ENCODE measurements at regions not wholly inside any gene's neighbourhood (a gene's known extent, or its start where the extent isn't known, plus 50 kb on each side); places are given as distances from the start of the nearest gene placed in this dataset.

GRCh38 chr16:86632206-86632605 lies 53.9 kb downstream of the FOXL1 start:
- no peak for DNase-seq (ENCODE audit: low read depth in 2 of 2)

- no peak for DNase-seq (ENCODE audit: low read depth in 2 of 2)
Measured at GRCh38 chr16:86632944-86633343, 54.6 kb downstream of the FOXL1 start.

DNA sequence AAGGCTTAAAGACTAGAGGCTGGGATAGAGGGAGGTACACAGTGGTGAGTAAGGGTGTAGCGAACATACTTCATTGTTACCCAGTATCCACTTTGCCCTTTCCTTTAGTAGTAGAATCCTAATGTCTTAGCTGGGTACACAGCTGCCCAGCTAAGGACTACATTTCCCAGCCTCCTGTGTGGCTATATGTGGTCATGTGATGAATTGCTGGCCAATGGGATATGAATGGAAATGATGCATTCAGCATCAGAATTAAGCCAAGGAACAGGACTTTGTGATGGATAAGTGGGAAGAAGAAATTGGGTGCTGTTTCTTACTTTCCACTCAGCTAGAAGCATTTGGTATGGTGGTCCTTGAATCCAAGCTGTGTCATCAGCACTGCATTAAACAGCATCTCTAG lies 55.9 kb downstream of the FOXL1 start:
- DNase-seq (ENCODE audit: low read depth in 2 of 2) = no peak

DNA sequence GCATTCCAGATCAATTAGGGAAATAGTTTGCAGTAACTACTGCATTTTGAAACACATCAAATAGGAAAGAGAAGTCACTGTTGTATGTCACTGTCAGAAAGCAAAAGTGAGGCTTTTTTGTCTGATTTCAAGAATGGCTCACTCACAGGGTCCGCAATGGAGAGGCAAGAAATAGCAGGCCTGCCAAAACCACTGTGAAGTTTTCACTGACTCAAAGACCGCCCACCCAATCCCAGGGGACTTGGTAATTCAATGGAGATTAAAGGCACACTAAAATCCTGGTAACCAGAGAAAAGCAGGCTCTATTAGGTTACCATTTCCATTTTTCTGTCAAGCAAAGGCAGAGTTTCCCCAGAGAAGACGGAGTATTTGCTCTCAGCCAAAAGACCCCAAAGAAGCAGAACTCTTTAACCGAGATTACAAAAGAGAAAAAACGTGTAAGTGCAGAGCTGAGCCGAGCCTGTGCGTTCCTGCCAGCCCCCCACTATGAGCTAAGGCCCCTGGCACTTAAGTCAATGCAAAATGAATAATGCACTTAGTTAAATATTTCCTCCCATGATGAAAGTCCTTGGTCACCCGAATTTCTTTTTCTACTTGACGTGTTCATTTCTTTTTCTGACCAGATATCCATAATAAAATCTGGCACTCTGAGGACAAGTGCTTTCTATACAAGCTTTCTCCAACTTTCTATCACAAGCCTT lies 57.0 kb downstream of the FOXL1 start:
- DNase-seq (ENCODE audit: low read depth in 2 of 2) = no peak

DNA sequence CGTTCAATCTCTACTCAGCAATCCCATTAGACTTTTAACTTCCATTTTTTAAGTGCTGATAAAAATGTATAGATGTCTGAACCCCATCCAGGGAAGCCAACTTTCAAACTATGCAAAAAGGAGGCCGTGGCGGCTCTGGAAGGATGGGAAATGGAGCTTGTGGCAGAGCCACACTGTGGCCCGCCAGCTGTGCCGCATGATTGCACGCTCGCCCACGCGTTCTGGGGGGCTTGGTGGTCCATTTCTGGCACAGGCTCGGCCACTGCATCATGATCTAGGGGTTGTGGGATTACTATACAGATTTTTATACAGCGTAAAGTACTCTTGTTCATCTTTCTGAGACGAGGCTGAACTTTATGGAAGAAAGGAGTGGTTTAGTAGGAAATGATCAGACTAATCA lies 57.6 kb downstream of the FOXL1 start:
- no peak for DNase-seq (ENCODE audit: low read depth in 2 of 2)

DNA sequence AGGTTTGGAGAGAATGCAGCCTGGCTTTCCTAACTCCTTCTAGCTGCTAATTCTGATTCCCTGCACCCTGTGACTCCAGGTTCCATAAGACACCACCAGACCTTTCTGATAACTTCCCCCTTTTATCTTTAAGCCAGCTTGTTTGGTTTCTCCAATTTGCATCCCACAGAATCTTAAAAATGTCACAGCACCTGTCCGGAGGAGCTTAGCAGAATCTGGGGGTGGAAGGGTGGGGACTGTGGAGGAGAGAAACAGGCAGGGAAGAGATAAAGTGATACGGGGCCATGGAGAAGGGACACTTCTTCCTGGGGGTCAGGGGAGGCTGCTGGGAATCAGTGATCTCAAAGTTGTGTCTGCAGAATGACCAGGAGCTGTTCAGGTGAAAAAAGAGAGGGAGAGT lies 59.4 kb downstream of the FOXL1 start:
- no peak for DNase-seq (ENCODE audit: low read depth in 2 of 2)

DNA sequence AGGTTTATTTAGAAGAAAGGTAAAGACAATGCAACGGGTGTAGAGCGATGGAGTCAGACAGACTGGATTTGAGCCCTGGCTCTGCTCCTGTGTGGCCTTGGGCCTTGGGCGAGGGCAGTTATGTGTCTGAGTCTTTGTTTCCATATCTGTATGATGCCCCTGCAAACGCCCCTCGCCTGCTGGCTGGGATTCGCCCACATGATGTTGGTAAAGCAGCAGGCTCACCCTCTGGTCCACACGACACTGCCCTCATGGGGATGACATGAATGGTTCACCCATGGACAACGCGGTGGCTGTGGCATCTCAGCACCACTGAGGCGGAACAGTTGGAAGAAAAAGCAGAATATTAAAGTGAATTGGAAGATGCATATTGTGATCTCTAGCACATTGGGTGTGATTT lies 60.3 kb downstream of the FOXL1 start:
- DNase-seq (ENCODE audit: low read depth in 2 of 2) = no peak

DNA sequence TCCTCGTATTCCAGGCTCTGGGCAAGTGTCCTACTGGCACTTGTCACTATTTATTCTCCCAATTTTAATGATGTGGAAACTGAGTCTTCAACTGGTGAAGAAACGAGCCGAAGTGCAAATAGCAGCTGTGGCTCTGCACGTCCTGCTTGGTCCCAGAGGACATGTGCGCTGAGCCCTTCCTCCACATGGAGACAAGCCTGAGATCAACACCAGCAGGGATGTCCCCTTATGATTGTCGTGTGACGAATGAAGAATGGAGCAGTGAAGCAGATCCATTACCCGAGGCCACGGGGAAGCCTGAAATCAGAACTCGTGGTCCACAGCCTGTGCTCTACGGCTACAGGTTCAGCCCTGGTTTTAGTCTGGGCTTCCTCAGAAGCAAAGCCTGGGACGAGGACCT lies 61.0 kb downstream of the FOXL1 start:
- DNase-seq (ENCODE audit: low read depth in 2 of 2) = no peak

- DNase-seq (ENCODE audit: low read depth in 2 of 2) = no peak
Measured at GRCh38 chr16:86640265-86640843, 62.0 kb downstream of the FOXL1 start.

- no peak for DNase-seq (ENCODE audit: low read depth in 2 of 2)
Measured at GRCh38 chr16:86642087-86642486, 63.7 kb downstream of the FOXL1 start.

DNA sequence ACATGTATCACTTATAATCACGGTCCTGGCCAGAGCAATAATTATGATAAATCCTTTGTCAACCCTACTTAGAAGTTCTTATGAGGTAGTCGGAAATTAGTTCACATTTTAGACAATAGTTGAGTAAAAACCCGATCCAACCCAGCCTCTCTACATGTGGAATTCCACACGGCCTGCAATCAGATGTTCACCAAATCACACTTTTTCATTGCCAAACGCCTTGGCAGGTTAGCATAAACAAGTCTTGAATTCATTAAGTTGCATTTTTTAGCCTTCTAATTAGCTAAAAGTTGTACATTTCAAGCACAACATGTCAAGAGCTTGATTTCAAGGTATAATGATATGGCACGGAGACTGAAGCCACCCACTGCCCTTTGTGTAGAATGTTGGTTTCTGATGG lies 65.3 kb downstream of the FOXL1 start:
- DNase-seq (ENCODE audit: low read depth in 2 of 2) = no peak

DNA sequence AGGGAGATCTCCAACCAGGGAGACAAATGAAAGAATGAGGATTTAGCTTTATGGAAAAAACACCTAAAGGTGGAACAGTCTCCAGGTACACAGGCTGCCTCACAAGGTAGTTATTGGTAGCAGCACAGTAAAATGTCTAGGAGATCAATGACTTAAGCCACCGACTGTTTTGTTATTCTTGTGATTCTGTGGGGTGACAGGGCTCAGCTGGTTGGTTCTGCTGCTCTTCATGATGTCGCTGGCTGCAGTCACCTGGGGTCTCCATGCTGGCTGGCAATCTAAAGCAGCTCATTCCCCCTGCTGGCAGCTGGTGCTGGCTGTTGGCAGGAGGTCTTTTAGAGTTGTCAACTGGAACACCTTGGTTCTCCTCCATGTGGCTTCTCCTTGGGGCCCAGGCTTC lies 69.2 kb downstream of the FOXL1 start:
- DNase-seq (ENCODE audit: low read depth in 2 of 2) = no peak

GRCh38 chr16:86649875-86650274 lies 71.5 kb downstream of the FOXL1 start:
- no peak for DNase-seq (ENCODE audit: low read depth in 2 of 2)

GRCh38 chr16:86651013-86651627 lies 72.8 kb downstream of the FOXL1 start:
- no peak for DNase-seq (ENCODE audit: low read depth in 2 of 2)

DNA sequence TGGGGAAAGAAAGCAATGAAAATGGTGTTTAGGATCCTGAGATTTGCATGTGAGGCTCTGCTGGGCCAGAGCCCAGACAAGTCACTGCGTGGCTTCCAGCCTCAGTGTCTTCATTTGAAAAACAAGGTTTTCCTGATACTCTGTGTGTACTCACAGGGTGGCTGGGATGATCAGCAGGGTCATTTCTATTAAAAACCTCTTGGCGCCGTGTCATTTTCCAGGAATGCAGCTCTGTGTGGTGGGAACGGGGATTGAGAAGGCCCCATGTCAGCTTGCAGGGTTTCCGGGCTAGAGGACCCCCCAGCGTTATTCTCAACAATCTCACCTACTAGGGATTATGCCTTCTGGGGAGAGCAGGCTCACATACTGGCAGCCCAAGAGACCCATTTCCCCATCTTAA lies 73.5 kb downstream of the FOXL1 start:
- DNase-seq (ENCODE audit: low read depth in 2 of 2) = no peak

GRCh38 chr16:86653285-86654006 lies 75.1 kb downstream of the FOXL1 start:
- DNase-seq (ENCODE audit: low read depth in 2 of 2) = no peak

DNA sequence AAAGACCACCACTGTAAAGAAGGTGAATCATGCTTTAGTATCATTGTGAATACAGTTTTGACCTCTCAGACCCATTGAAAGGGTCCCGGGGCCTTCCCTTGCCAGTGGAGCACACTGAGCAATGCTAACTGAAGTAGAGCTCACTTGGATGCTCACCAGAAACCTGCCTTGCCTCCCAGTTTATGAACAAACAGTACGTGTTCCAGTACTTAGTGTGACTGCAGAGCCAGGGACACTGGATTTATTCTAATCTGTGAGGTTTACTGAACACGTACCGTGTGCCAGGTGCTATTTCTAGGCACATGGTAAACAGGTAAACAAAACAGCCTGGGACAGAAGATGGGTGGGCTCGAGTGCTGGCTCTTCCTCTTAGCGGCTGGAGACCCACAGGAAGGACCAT lies 79.6 kb downstream of the FOXL1 start:
- DNase-seq (ENCODE audit: low read depth in 2 of 2) = no peak

GRCh38 chr16:86660623-86661022 lies 82.3 kb downstream of the FOXL1 start:
- no peak for DNase-seq (ENCODE audit: low read depth in 2 of 2)

- no peak for DNase-seq (ENCODE audit: low read depth in 2 of 2)
Measured at GRCh38 chr16:86661706-86662105, 83.4 kb downstream of the FOXL1 start.

GRCh38 chr16:86662195-86662594 lies 83.8 kb downstream of the FOXL1 start:
- DNase-seq (ENCODE audit: low read depth in 2 of 2) = no peak

- no peak for DNase-seq (ENCODE audit: low read depth in 2 of 2)
Measured at GRCh38 chr16:86662740-86663139, 84.4 kb downstream of the FOXL1 start.

GRCh38 chr16:86663685-86664521 lies 85.6 kb downstream of the FOXL1 start:
- DNase-seq (ENCODE audit: low read depth in 2 of 2) = peak in 1 of 2 donors; percentile 1
